ENCODE measurements at regions not wholly inside any gene's neighbourhood (a gene's known extent, or its start where the extent isn't known, plus 50 kb on each side); places are given as distances from the start of the nearest gene placed in this dataset.
A peak's percentile ranks its signal among the peaks of the same experiment; 100 is the strongest.

DNA sequence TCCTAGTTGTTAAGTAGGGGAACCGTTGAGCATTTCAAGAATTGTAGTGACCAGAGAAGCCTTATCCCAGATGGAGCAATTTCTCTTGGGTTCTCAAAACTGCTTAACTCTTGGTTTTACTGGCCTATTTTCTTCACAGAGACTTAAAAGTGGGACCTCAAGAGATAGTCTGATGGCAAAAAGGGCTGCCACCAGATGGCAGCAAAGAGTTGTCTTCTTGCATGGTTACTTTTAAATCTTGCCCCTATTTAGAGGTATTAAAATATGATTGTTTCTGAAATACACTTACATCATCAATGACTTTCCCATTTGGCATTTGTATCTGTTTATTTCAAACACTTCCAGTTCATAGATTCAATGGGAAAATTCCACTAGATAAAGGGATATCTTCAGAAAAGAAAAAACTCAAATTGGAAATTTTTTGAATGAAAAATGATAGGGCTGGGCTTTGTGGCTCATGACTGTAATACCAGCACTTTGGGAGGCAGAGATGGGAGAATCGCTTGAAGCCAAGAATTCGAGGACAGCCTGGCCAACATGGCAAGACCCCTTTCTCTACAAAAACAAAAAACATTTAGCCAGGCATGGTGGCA is 69.9 kb upstream of the CNTN1 start:
- no peak for TF ChIP-seq EZH2phosphoT487 (IDR thresholded peaks at IDR 0.05; ENCODE audit: insufficient read depth, low read depth)
- TF ChIP-seq EZH2 (IDR thresholded peaks at IDR 0.05; ENCODE audit: insufficient read depth, poor library complexity, severe bottlenecking) = no peak
- Histone ChIP-seq H3K9me3 (ENCODE audit: low read depth) (no peaks in the 10 kb centered on the region), H3K4me1 (ENCODE audit: insufficient read depth) (no peaks in the 10 kb centered on the region), H2AFZ (no peak overlapping the region), H3K4me2 (ENCODE audit: unreplicated experiment) (no peak overlapping the region), H3K9ac (no peak overlapping the region), H3K27me3 (replicated peaks; ENCODE audit: insufficient read depth) (no peaks in the 10 kb centered on the region), H3K9me2 (ENCODE audit: insufficient read depth) (no peaks in the 10 kb centered on the region), H3K79me2 (ENCODE audit: insufficient read depth) (no peaks in the 10 kb centered on the region), H3K27ac (no peak overlapping the region), H3F3A (ENCODE audit: insufficient read depth) (no peaks in the 10 kb centered on the region), H3K4me3 (no peak overlapping the region), H4K20me1 (ENCODE audit: insufficient read depth) (no peaks in the 10 kb centered on the region), H3K36me3 (ENCODE audit: low read depth) (no peaks in the 10 kb centered on the region)
- in situ Hi-C loops (cut with MboI) = loop anchor here (10.0 kb wide), 1 partner anchor 302 kb away; no protein-coding TSS in a partner anchor
- WGBS, 2 experiments (ENCODE audit: low coverage in 1 of 2, low lambda C conversion rate in 2 of 2, missing lambda C conversion rate in 2 of 2) = 24 to 28% methylated on average over 3 of the region's 3 CpGs
- DNase-seq = peak; percentile 64

GRCh38 chr12:40632171-40632570 is 60.1 kb upstream of the CNTN1 start:
- Histone ChIP-seq H4K20me1 (ENCODE audit: insufficient read depth) (no peaks in the 10 kb centered on the region), H3K4me2 (ENCODE audit: unreplicated experiment) (no peak overlapping the region), H3K79me2 (ENCODE audit: insufficient read depth) (no peaks in the 10 kb centered on the region), H3K9me3 (ENCODE audit: low read depth) (no peaks in the 10 kb centered on the region), H3K36me3 (ENCODE audit: low read depth) (no peaks in the 10 kb centered on the region), H3K9me2 (ENCODE audit: insufficient read depth) (no peaks in the 10 kb centered on the region), H3F3A (ENCODE audit: insufficient read depth) (no peaks in the 10 kb centered on the region), H3K4me3 (no peak overlapping the region), H3K27ac (no peak overlapping the region), H3K9ac (no peak overlapping the region), H3K27me3 (replicated peaks; ENCODE audit: insufficient read depth) (0 out of 2 replicates have a peak, but pooled peaks cover 4% of the 10 kb centered on the region), H2AFZ (no peak overlapping the region), H3K4me1 (ENCODE audit: insufficient read depth) (no peaks in the 10 kb centered on the region)
- TF ChIP-seq EZH2phosphoT487 (IDR thresholded peaks at IDR 0.05; ENCODE audit: insufficient read depth, low read depth) (no peak), EZH2 (IDR thresholded peaks at IDR 0.05; ENCODE audit: insufficient read depth, poor library complexity, severe bottlenecking) (no peak)
- in situ Hi-C loops (cut with MboI) = no loop called here
- DNase-seq = no peak

DNA sequence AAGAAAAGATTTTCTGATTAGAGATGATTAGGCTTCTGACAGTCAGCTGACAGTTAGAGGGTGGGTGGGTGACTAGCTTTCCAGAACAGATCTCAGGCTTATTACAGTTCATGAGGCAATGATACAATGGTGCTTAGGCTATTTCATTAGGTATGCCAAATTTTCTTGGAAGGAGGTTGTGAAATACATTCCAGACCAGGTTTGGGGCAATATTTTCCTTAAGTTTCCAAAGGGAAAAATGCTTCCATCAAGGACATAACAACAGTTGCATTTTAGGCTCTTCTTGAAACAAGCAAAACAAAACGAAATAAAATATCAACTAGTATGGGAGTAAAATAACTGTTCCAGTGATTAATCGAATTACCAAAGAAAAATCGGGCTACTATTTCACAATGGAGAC is 59.3 kb upstream of the CNTN1 start:
- WGBS, 2 experiments (ENCODE audit: low coverage in 1 of 2, low lambda C conversion rate in 2 of 2, missing lambda C conversion rate in 2 of 2) = 3 to 5% methylated on average over 3 of the region's 3 CpGs
- no peak overlapping the region for H3K27ac ChIP-seq
- H2AFZ ChIP-seq = no peak overlapping the region
- no peak overlapping the region for H3K4me2 ChIP-seq (ENCODE audit: unreplicated experiment)
- no peak overlapping the region for H3K9ac ChIP-seq
- DNase-seq = peak; percentile 9
- no peaks in the 10 kb centered on the region for H3K36me3 ChIP-seq (ENCODE audit: low read depth)
- no peaks in the 10 kb centered on the region for H3F3A ChIP-seq (ENCODE audit: insufficient read depth)
- no peaks in the 10 kb centered on the region for H3K9me3 ChIP-seq (ENCODE audit: low read depth)
- no peaks in the 10 kb centered on the region for H3K79me2 ChIP-seq (ENCODE audit: insufficient read depth)
- H3K9me2 ChIP-seq (ENCODE audit: insufficient read depth) = no peaks in the 10 kb centered on the region
- H3K27me3 ChIP-seq (replicated peaks; ENCODE audit: insufficient read depth) = 0 out of 2 replicates have a peak, but pooled peaks cover 4% of the 10 kb centered on the region
- in situ Hi-C loops (cut with MboI) = no loop called here
- H3K4me3 ChIP-seq = no peak overlapping the region
- no peaks in the 10 kb centered on the region for H3K4me1 ChIP-seq (ENCODE audit: insufficient read depth)
- H4K20me1 ChIP-seq (ENCODE audit: insufficient read depth) = no peaks in the 10 kb centered on the region
- TF ChIP-seq EZH2 (IDR thresholded peaks at IDR 0.05; ENCODE audit: insufficient read depth, poor library complexity, severe bottlenecking) = no peak
- no peak for TF ChIP-seq EZH2phosphoT487 (IDR thresholded peaks at IDR 0.05; ENCODE audit: insufficient read depth, low read depth)

- no peak overlapping the region for H3K4me3 ChIP-seq
- H2AFZ ChIP-seq = no peak overlapping the region
- no peaks in the 10 kb centered on the region for H3K9me3 ChIP-seq (ENCODE audit: low read depth)
- no peaks in the 10 kb centered on the region for H4K20me1 ChIP-seq (ENCODE audit: insufficient read depth)
- no peak overlapping the region for H3K4me2 ChIP-seq (ENCODE audit: unreplicated experiment)
- in situ Hi-C loops (cut with MboI) = no loop called here
- TF ChIP-seq EZH2phosphoT487 (IDR thresholded peaks at IDR 0.05; ENCODE audit: insufficient read depth, low read depth) = no peak
- TF ChIP-seq EZH2 (IDR thresholded peaks at IDR 0.05; ENCODE audit: insufficient read depth, poor library complexity, severe bottlenecking) = no peak
- H3K4me1 ChIP-seq (ENCODE audit: insufficient read depth) = no peaks in the 10 kb centered on the region
- 0 out of 2 replicates have a peak, but pooled peaks cover 4% of the 10 kb centered on the region for H3K27me3 ChIP-seq (replicated peaks; ENCODE audit: insufficient read depth)
- H3F3A ChIP-seq (ENCODE audit: insufficient read depth) = no peaks in the 10 kb centered on the region
- no peaks in the 10 kb centered on the region for H3K9me2 ChIP-seq (ENCODE audit: insufficient read depth)
- 53 to 56% methylated on average over 3 of the region's 3 CpGs for WGBS, 2 experiments (ENCODE audit: low coverage in 1 of 2, low lambda C conversion rate in 2 of 2, missing lambda C conversion rate in 2 of 2)
- H3K27ac ChIP-seq = no peak overlapping the region
- H3K36me3 ChIP-seq (ENCODE audit: low read depth) = no peaks in the 10 kb centered on the region
- H3K79me2 ChIP-seq (ENCODE audit: insufficient read depth) = no peaks in the 10 kb centered on the region
- DNase-seq = no peak
- no peak overlapping the region for H3K9ac ChIP-seq
Observed at GRCh38 chr12:40634517-40635131, 57.6 kb upstream of the CNTN1 start.
